ENCODE measurements at regions not wholly inside any gene's neighbourhood (a gene's known extent, or its start where the extent isn't known, plus 50 kb on each side); places are given as distances from the start of the nearest gene placed in this dataset.

- no peak for DNase-seq
Observed at GRCh38 chr12:115060477-115061168, 376.6 kb upstream of the TBX3 start.

- DNase-seq = no peak
Observed at GRCh38 chr12:115057445-115057844, 373.5 kb upstream of the TBX3 start.

- DNase-seq = no peak
Observed at GRCh38 chr12:115051378-115051777, 367.4 kb upstream of the TBX3 start.

- peak; percentile 4 for DNase-seq
Observed at GRCh38 chr12:115049614-115050013, 365.6 kb upstream of the TBX3 start.

GRCh38 chr12:115046805-115047204 lies 362.8 kb upstream of the TBX3 start:
- DNase-seq = no peak

- no peak for DNase-seq
Observed at GRCh38 chr12:115044073-115044472, 360.1 kb upstream of the TBX3 start.

- DNase-seq = no peak
Observed at GRCh38 chr12:115043079-115043478, 359.1 kb upstream of the TBX3 start.

GRCh38 chr12:115042341-115042740 lies 358.4 kb upstream of the TBX3 start:
- no peak for DNase-seq

GRCh38 chr12:115037830-115038229 lies 353.9 kb upstream of the TBX3 start:
- DNase-seq = no peak

GRCh38 chr12:115035535-115036107 lies 351.6 kb upstream of the TBX3 start:
- no peak for DNase-seq

- DNase-seq = no peak
Observed at GRCh38 chr12:115032521-115032920, 348.5 kb upstream of the TBX3 start.

GRCh38 chr12:115030017-115030416 lies 346.0 kb upstream of the TBX3 start:
- DNase-seq = no peak

- no peak for DNase-seq
Observed at GRCh38 chr12:115024531-115024930, 340.6 kb upstream of the TBX3 start.

GRCh38 chr12:115023279-115024265 lies 339.6 kb upstream of the TBX3 start:
- DNase-seq = no peak

GRCh38 chr12:115020091-115020490 lies 336.1 kb upstream of the TBX3 start:
- DNase-seq = no peak

- DNase-seq = no peak
Observed at GRCh38 chr12:115017346-115017745, 333.4 kb upstream of the TBX3 start.

GRCh38 chr12:115013236-115013981 lies 329.4 kb upstream of the TBX3 start:
- DNase-seq = no peak

GRCh38 chr12:115012861-115013235 lies 328.9 kb upstream of the TBX3 start:
- no peak for DNase-seq

GRCh38 chr12:115011703-115012102 lies 327.7 kb upstream of the TBX3 start:
- no peak for DNase-seq

GRCh38 chr12:115010324-115010995 lies 326.5 kb upstream of the TBX3 start:
- no peak for DNase-seq

GRCh38 chr12:115008929-115009328 lies 325.0 kb upstream of the TBX3 start:
- no peak for DNase-seq

Data from fibroblast of skin of back (primary cell).